ENCODE measurements at regions not wholly inside any gene's neighbourhood (a gene's known extent, or its start where the extent isn't known, plus 50 kb on each side); places are given as distances from the start of the nearest gene placed in this dataset.
"Not testable (repeated sequence)": the region's sequence is repeated elsewhere in the genome, so short reads cannot be mapped to it uniquely, and the experiment has no call there.

DNA sequence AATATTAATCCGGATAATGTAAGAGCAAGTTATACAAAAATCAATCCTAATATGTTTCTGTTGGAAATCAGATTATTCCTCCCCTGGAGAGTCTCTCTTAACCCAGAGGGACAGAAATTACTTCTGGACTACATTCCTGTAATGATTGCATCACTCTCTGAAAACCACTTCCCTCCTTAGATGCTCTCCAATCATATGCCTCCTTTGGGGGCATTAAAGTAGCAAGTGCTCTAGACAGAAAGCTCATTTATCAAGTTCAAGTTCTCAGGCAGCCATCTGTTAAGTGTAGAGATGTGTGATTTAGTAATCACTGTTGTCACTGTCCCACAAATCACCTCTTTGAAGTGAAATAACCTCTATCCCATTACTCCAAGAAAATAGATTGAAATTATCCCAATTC, 247.1 kb downstream of the SLCO4C1 start:
- 45% methylated on average over 1 of the region's 1 CpG for WGBS (ENCODE audit: low lambda C conversion rate)
- Histone ChIP-seq H3K9ac (no peak overlapping the region), H2AFZ (ENCODE audit: low read depth) (no peak overlapping the region), H3F3A (replicated peaks; ENCODE audit: insufficient read depth) (no peaks in the 10 kb centered on the region), H3K4me2 (no peak overlapping the region), H3K4me3 (ENCODE audit: low read depth in 2 of 2, low read length in 1 of 2) (no peak overlapping the region), H3K9me2 (no peaks in the 10 kb centered on the region), H3K4me1 (ENCODE audit: control insufficient read depth in 1 of 2, insufficient read depth in 2 of 2, low read depth in 1 of 2, low read length in 1 of 2) (no peaks in the 10 kb centered on the region), H3K36me3 (replicated peaks in 1 of 2; ENCODE audit: control insufficient read depth in 1 of 2, insufficient read depth in 2 of 2, low read length in 1 of 2) (no peaks in the 10 kb centered on the region), H3K27ac (ENCODE audit: low read depth in 2 of 2, low read length in 1 of 2) (no peak overlapping the region), H3K79me2 (ENCODE audit: insufficient read depth) (no peaks in the 10 kb centered on the region), H4K20me1 (ENCODE audit: insufficient read depth) (no peaks in the 10 kb centered on the region), H3K27me3 (ENCODE audit: insufficient read depth) (no peaks in the 10 kb centered on the region), H3K9me3 (no peaks in the 10 kb centered on the region)
- peak; percentile 9 for DNase-seq
- ChIA-PET POLR2A (no interaction called here), CTCF (no interaction called here)
- peak; percentile 18; the same call in 1 of the 2 replicates for TF ChIP-seq GATA2 (CRISPR knock-in tag; IDR thresholded peaks at IDR 0.05)
- TF ChIP-seq SMC3 (IDR thresholded peaks at IDR 0.05; ENCODE audit: low read depth, low read length) = no peak

DNA sequence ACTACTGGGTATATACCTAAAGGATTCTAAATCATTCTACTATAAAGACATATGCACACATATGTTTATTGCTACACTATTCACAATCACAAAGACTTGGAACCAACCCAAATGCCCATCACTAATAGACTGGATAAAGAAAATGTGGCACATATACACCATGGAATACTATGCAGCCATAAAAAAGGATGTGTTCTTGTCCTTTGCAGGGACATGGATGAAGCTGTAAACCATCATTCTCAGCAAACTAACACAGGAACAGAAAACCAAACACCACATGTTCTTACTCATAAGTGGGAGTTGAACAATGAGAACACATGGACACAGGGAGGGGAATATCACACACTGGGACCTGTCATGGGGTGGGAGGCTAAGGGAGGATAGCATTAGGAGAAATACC, 249.0 kb downstream of the SLCO4C1 start:
- POLR2A ChIA-PET; H3K4me1 ChIP-seq (ENCODE audit: control insufficient read depth in 1 of 2, insufficient read depth in 2 of 2, low read depth in 1 of 2, low read length in 1 of 2); H3K27ac ChIP-seq (ENCODE audit: low read depth in 2 of 2, low read length in 1 of 2); H4K20me1 ChIP-seq (ENCODE audit: insufficient read depth); H3F3A ChIP-seq (replicated peaks; ENCODE audit: insufficient read depth); H3K79me2 ChIP-seq (ENCODE audit: insufficient read depth); H3K9me2 ChIP-seq; H3K4me2 ChIP-seq; H3K36me3 ChIP-seq (replicated peaks in 1 of 2; ENCODE audit: control insufficient read depth in 1 of 2, insufficient read depth in 2 of 2, low read length in 1 of 2); H3K9me3 ChIP-seq; CTCF ChIA-PET; DNase-seq; H2AFZ ChIP-seq (ENCODE audit: low read depth); H3K9ac ChIP-seq; H3K4me3 ChIP-seq (ENCODE audit: low read depth in 2 of 2, low read length in 1 of 2); H3K27me3 ChIP-seq (ENCODE audit: insufficient read depth): not testable (repeated sequence)

- Histone ChIP-seq H3K4me1 (ENCODE audit: control insufficient read depth in 1 of 2, insufficient read depth in 2 of 2, low read depth in 1 of 2, low read length in 1 of 2) (peaks cover 0 to 4% of the 10 kb centered on the region in 2 experiments; a peak in 1 of 4 replicates), H2AFZ (ENCODE audit: low read depth) (no peak overlapping the region), H4K20me1 (ENCODE audit: insufficient read depth) (no peaks in the 10 kb centered on the region), H3K4me2 (no peak overlapping the region), H3K9me2 (no peaks in the 10 kb centered on the region), H3K27ac (ENCODE audit: low read depth in 2 of 2, low read length in 1 of 2) (no peak overlapping the region), H3K9ac (no peak overlapping the region), H3K9me3 (no peaks in the 10 kb centered on the region), H3K27me3 (ENCODE audit: insufficient read depth) (no peaks in the 10 kb centered on the region), H3F3A (replicated peaks; ENCODE audit: insufficient read depth) (no peaks in the 10 kb centered on the region), H3K4me3 (ENCODE audit: low read depth in 2 of 2, low read length in 1 of 2) (no peak overlapping the region), H3K36me3 (replicated peaks in 1 of 2; ENCODE audit: control insufficient read depth in 1 of 2, insufficient read depth in 2 of 2, low read length in 1 of 2) (no peaks in the 10 kb centered on the region), H3K79me2 (ENCODE audit: insufficient read depth) (no peaks in the 10 kb centered on the region)
- ChIA-PET POLR2A (no interaction called here), CTCF (no interaction called here)
- TF ChIP-seq FOXJ3 (CRISPR knock-in tag; IDR thresholded peaks at IDR 0.05) = no peak
- TF ChIP-seq, protein P1, sequence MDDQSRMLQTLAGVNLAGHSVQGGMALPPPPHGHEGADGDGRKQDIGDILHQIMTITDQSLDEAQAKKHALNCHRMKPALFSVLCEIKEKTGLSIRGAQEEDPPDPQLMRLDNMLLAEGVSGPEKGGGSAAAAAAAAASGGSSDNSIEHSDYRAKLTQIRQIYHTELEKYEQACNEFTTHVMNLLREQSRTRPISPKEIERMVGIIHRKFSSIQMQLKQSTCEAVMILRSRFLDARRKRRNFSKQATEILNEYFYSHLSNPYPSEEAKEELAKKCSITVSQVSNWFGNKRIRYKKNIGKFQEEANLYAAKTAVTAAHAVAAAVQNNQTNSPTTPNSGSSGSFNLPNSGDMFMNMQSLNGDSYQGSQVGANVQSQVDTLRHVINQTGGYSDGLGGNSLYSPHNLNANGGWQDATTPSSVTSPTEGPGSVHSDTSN (IDR thresholded peaks at IDR 0.05) = no peak
- no peak for TF ChIP-seq NFIC (IDR thresholded peaks at IDR 0.05; ENCODE audit: borderline replicate concordance)
- TF ChIP-seq MXI1 (IDR thresholded peaks at IDR 0.05; ENCODE audit: low read depth, low read length) = no peak
- 75% methylated on average over 1 of the region's 1 CpG for WGBS (ENCODE audit: low lambda C conversion rate)
- DNase-seq = no peak
Observed at GRCh38 chr5:102040326-102040725, 255.8 kb downstream of the SLCO4C1 start.

DNA sequence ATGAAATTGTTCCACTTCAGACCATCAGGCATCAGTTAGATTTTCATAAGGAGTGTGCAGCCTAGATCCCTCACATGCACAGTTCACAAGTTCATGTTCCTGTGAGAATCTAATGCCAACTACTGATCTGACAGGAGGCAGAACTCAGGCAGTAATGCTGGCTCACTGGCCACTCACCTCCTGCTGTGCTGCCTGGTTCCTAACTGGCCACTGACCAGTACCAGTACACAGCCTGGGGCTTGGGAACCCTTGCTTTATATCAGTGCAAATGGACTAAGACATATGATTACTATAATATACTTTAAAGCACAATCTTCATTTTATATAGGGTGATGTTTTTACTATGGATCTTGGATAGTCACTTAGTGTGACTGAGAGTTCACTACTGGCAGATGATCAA, 259.2 kb downstream of the SLCO4C1 start:
- Histone ChIP-seq H4K20me1 (ENCODE audit: insufficient read depth) (no peaks in the 10 kb centered on the region), H3F3A (replicated peaks; ENCODE audit: insufficient read depth) (no peaks in the 10 kb centered on the region), H3K4me2 (no peak overlapping the region), H3K9me3 (no peaks in the 10 kb centered on the region), H3K79me2 (ENCODE audit: insufficient read depth) (no peaks in the 10 kb centered on the region), H3K9me2 (no peaks in the 10 kb centered on the region), H3K27me3 (ENCODE audit: insufficient read depth) (no peaks in the 10 kb centered on the region), H2AFZ (ENCODE audit: low read depth) (no peak overlapping the region), H3K9ac (no peak overlapping the region), H3K36me3 (replicated peaks in 1 of 2; ENCODE audit: control insufficient read depth in 1 of 2, insufficient read depth in 2 of 2, low read length in 1 of 2) (no peaks in the 10 kb centered on the region), H3K4me3 (ENCODE audit: low read depth in 2 of 2, low read length in 1 of 2) (no peak overlapping the region), H3K4me1 (ENCODE audit: control insufficient read depth in 1 of 2, insufficient read depth in 2 of 2, low read depth in 1 of 2, low read length in 1 of 2) (peaks cover 0 to 4% of the 10 kb centered on the region in 2 experiments; a peak in 1 of 4 replicates), H3K27ac (ENCODE audit: low read depth in 2 of 2, low read length in 1 of 2) (no peak overlapping the region; a peak in 1 of 4 replicates)
- DNase-seq = no peak
- CTCF ChIA-PET = no interaction called here
- POLR2A ChIA-PET = no interaction called here
- TF ChIP-seq YY1 (IDR thresholded peaks at IDR 0.05; ENCODE audit: low read depth) = no peak
- no peak for TF ChIP-seq RXRA (IDR thresholded peaks at IDR 0.05; ENCODE audit: borderline replicate concordance, low read depth)
- no peak for TF ChIP-seq TCF12 (IDR thresholded peaks at IDR 0.05)
- TF ChIP-seq RAD21 (IDR thresholded peaks at IDR 0.05; ENCODE audit: low read length) = no peak
- TF ChIP-seq GATA2 (CRISPR knock-in tag; IDR thresholded peaks at IDR 0.05) = no peak
- TF ChIP-seq JUND (IDR thresholded peaks at IDR 0.05) = no peak
- no peak for TF ChIP-seq TEAD4 (IDR thresholded peaks at IDR 0.05; ENCODE audit: borderline replicate concordance, insufficient read depth)
- TF ChIP-seq NRF1 (IDR thresholded peaks at IDR 0.05; ENCODE audit: low read depth, low read length) = no peak
- TF ChIP-seq, protein P2, sequence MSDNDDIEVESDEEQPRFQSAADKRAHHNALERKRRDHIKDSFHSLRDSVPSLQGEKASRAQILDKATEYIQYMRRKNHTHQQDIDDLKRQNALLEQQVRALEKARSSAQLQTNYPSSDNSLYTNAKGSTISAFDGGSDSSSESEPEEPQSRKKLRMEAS (IDR thresholded peaks at IDR 0.05; ENCODE audit: low read depth) = no peak
- TF ChIP-seq ZBTB33 (IDR thresholded peaks at IDR 0.05; ENCODE audit: borderline replicate concordance, low read depth) = no peak
- TF ChIP-seq, protein P3, sequence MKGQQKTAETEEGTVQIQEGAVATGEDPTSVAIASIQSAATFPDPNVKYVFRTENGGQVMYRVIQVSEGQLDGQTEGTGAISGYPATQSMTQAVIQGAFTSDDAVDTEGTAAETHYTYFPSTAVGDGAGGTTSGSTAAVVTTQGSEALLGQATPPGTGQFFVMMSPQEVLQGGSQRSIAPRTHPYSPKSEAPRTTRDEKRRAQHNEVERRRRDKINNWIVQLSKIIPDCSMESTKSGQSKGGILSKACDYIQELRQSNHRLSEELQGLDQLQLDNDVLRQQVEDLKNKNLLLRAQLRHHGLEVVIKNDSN (IDR thresholded peaks at IDR 0.05; ENCODE audit: borderline replicate concordance, low read depth) = no peak
- TF ChIP-seq POLR2AphosphoS5 (IDR thresholded peaks at IDR 0.05; ENCODE audit: low read depth, low read length) = no peak

Measured in SK-N-SH (cell line).